HL-60 (cell line): ENCODE measurements at regions not wholly inside any gene's neighbourhood (a gene's known extent, or its start where the extent isn't known, plus 50 kb on each side); places are given as distances from the start of the nearest gene placed in this dataset.

Experiments used
- DNase-seq, 2 experiments: peaks; one replicate each; pipeline ENCODE4 v3.0.0-alpha.2; 2010 to 2020; ENCODE audit warnings: low read depth in 1 of 2, low spot score in 1 of 2
- H3K27ac ChIP-seq: fragments of 250-450 bp; sonication (Bioruptor Pico); replicated peaks from 2 replicates; pipeline ENCODE4 v1.5.1; 2020; ENCODE audit warnings: mild to moderate bottlenecking, moderate library complexity
- H3K27me3 ChIP-seq: fragments of 250-450 bp; sonication (Bioruptor Pico); 2 replicates; pipeline ENCODE4 v1.5.1; 2021; ENCODE audit warnings: mild to moderate bottlenecking, moderate library complexity; ENCODE audit not compliant: insufficient read depth, poor library complexity, severe bottlenecking
- H3K4me3 ChIP-seq: replicated peaks from 2 replicates; pipeline ENCODE4 v1.5.1; 2011; ENCODE audit warnings: mild to moderate bottlenecking, control low read depth, low read length; ENCODE audit not compliant: insufficient read depth
- GABPA ChIP-seq: IDR thresholded peaks from 2 replicates; pipeline ENCODE4 v1.6.1; 2012; ENCODE audit warnings: low read depth
- POLR2AphosphoS5 ChIP-seq: IDR thresholded peaks from 2 replicates; pipeline ENCODE4 v1.6.1; 2012; ENCODE audit warnings: low read depth
- SPI1 ChIP-seq: IDR thresholded peaks from 2 replicates; pipeline ENCODE4 v1.6.1; 2012; ENCODE audit warnings: low read depth, mild to moderate bottlenecking, borderline replicate concordance
- TF ChIP-seq, protein P1 (sequence below): IDR thresholded peaks from one replicate; pipeline ENCODE4 v1.5.1; 2011; ENCODE audit warnings: low read length, control low read depth, inconsistent platforms; ENCODE audit not compliant: insufficient read depth
- TF ChIP-seq, protein P2 (sequence below): IDR thresholded peaks from 2 replicates; pipeline ENCODE4 v1.6.1; 2012; ENCODE audit warnings: low read depth; ENCODE audit not compliant: insufficient replicate concordance

GRCh38 chr5:63081402-63081801 lies 502.8 kb downstream of the LRRC70 start:
- H3K4me3 ChIP-seq: no peak overlapping the region
- no peak overlapping the region for H3K27ac ChIP-seq
- H3K27me3 ChIP-seq: no peaks in the 10 kb centered on the region
- TF ChIP-seq, protein P1, sequence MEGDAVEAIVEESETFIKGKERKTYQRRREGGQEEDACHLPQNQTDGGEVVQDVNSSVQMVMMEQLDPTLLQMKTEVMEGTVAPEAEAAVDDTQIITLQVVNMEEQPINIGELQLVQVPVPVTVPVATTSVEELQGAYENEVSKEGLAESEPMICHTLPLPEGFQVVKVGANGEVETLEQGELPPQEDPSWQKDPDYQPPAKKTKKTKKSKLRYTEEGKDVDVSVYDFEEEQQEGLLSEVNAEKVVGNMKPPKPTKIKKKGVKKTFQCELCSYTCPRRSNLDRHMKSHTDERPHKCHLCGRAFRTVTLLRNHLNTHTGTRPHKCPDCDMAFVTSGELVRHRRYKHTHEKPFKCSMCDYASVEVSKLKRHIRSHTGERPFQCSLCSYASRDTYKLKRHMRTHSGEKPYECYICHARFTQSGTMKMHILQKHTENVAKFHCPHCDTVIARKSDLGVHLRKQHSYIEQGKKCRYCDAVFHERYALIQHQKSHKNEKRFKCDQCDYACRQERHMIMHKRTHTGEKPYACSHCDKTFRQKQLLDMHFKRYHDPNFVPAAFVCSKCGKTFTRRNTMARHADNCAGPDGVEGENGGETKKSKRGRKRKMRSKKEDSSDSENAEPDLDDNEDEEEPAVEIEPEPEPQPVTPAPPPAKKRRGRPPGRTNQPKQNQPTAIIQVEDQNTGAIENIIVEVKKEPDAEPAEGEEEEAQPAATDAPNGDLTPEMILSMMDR: no peak
- TF ChIP-seq, protein P2, sequence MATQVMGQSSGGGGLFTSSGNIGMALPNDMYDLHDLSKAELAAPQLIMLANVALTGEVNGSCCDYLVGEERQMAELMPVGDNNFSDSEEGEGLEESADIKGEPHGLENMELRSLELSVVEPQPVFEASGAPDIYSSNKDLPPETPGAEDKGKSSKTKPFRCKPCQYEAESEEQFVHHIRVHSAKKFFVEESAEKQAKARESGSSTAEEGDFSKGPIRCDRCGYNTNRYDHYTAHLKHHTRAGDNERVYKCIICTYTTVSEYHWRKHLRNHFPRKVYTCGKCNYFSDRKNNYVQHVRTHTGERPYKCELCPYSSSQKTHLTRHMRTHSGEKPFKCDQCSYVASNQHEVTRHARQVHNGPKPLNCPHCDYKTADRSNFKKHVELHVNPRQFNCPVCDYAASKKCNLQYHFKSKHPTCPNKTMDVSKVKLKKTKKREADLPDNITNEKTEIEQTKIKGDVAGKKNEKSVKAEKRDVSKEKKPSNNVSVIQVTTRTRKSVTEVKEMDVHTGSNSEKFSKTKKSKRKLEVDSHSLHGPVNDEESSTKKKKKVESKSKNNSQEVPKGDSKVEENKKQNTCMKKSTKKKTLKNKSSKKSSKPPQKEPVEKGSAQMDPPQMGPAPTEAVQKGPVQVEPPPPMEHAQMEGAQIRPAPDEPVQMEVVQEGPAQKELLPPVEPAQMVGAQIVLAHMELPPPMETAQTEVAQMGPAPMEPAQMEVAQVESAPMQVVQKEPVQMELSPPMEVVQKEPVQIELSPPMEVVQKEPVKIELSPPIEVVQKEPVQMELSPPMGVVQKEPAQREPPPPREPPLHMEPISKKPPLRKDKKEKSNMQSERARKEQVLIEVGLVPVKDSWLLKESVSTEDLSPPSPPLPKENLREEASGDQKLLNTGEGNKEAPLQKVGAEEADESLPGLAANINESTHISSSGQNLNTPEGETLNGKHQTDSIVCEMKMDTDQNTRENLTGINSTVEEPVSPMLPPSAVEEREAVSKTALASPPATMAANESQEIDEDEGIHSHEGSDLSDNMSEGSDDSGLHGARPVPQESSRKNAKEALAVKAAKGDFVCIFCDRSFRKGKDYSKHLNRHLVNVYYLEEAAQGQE: no peak
- DNase-seq: no peak

DNA sequence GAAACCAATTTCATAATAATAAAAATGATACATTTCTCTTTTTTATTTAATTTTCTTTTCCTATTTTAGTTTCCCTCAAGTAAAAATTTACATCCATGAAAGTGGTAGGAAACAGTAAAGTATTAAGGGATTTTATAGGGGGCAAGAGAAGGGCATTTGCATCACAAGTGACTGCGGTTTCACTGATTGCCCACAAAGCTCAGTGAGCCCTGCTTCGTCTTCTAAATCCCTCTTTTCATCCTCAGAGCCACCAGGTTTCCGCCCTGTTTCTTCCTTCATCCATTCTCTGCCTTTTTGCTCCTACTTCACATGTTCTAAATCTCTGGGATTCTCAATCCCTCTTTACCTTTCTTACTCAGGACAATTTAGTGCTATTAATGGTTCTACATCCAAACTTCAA lies 491.4 kb downstream of the LRRC70 start:
- Histone ChIP-seq H3K27ac (no peak overlapping the region), H3K27me3 (no peaks in the 10 kb centered on the region), H3K4me3 (no peak overlapping the region)
- TF ChIP-seq, protein P1: no peak
- TF ChIP-seq, protein P2: no peak
- TF ChIP-seq POLR2AphosphoS5: no peak
- no peak for TF ChIP-seq GABPA
- TF ChIP-seq SPI1: no peak
- no peak for DNase-seq

DNA sequence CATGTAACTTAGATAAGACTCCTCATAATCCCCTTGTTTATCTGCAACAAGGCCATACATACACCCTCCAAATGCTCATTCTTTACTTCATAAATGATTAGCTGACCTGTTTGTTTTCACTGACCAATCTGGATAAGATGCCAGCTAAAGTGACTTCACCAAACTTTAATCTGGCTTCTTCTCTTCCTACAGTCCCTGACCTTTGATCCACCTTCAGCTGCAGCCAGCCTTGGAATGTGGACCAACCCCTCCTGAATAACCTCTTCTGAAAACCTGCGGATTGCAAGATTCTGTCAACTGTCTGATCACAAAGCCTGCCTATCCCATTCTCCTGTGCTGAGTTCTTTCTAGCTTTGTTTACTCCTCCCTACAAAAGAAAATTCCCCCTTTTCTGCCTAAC lies 476.8 kb downstream of the LRRC70 start:
- no peak overlapping the region for H3K4me3 ChIP-seq
- H3K27ac ChIP-seq: no peak overlapping the region
- no peaks in the 10 kb centered on the region for H3K27me3 ChIP-seq
- TF ChIP-seq, protein P2: no peak
- no peak for TF ChIP-seq SPI1
- TF ChIP-seq, protein P1: no peak
- DNase-seq: no peak
